Left ventricle myocardium inferior (tissue), 1 donor: ENCODE measurements at regions not wholly inside any gene's neighbourhood (a gene's known extent, or its start where the extent isn't known, plus 50 kb on each side); places are given as distances from the start of the nearest gene placed in this dataset.

Experiments used
- DNase-seq: peaks from one replicate; pipeline ENCODE4 v3.0.0-alpha.2; 2020
- H3K27ac ChIP-seq: fragments of 200-600 bp; replicated peaks from 2 replicates; pipeline ENCODE4 v1.8.0; 2021
- H3K27me3 ChIP-seq: fragments of 200-600 bp; 2 replicates; pipeline ENCODE4 v1.8.0; 2021; ENCODE audit warnings: low read depth
- H3K36me3 ChIP-seq: fragments of 200-600 bp; 2 replicates; pipeline ENCODE4 v1.8.0; 2021
- H3K4me1 ChIP-seq: fragments of 200-600 bp; 2 replicates; pipeline ENCODE4 v1.8.0; 2021
- H3K4me3 ChIP-seq: fragments of 200-600 bp; 2 replicates; pipeline ENCODE4 v1.8.0; 2021; ENCODE audit warnings: mild to moderate bottlenecking, moderate library complexity
- H3K9me3 ChIP-seq: fragments of 200-600 bp; replicated peaks from 2 replicates; pipeline ENCODE4 v1.8.0; 2021
- intact Hi-C: fragments of 100-400 bp; cut with micrococcal nuclease; formaldehyde crosslinking; loops from one replicate; pipeline ENCODE4 v1.11.0; 2022
- TF ChIP-seq, protein P1 (sequence below): fragments of 200-600 bp; IDR thresholded peaks from 2 replicates; pipeline ENCODE4 v1.8.0; 2021; ENCODE audit warnings: antibody characterized with exemption, mild to moderate bottlenecking, borderline replicate concordance
- donor health status: DM: no; HTN: yes; CAD: no; lungs with severe emphysema.

- Histone ChIP-seq H3K27me3 (no peaks in the 10 kb centered on the region), H3K4me3 (no peak overlapping the region), H3K9me3 (no peaks in the 10 kb centered on the region), H3K4me1 (no peaks in the 10 kb centered on the region), H3K27ac (no peak overlapping the region), H3K36me3 (no peaks in the 10 kb centered on the region)
- TF ChIP-seq, protein P1, sequence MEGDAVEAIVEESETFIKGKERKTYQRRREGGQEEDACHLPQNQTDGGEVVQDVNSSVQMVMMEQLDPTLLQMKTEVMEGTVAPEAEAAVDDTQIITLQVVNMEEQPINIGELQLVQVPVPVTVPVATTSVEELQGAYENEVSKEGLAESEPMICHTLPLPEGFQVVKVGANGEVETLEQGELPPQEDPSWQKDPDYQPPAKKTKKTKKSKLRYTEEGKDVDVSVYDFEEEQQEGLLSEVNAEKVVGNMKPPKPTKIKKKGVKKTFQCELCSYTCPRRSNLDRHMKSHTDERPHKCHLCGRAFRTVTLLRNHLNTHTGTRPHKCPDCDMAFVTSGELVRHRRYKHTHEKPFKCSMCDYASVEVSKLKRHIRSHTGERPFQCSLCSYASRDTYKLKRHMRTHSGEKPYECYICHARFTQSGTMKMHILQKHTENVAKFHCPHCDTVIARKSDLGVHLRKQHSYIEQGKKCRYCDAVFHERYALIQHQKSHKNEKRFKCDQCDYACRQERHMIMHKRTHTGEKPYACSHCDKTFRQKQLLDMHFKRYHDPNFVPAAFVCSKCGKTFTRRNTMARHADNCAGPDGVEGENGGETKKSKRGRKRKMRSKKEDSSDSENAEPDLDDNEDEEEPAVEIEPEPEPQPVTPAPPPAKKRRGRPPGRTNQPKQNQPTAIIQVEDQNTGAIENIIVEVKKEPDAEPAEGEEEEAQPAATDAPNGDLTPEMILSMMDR: no peak
- intact Hi-C loops: no loop called here
- no peak for DNase-seq
Observed at GRCh38 chrX:51824061-51824460, 69.4 kb upstream of the MAGED1 start.

GRCh38 chrX:51825436-51825835, 68.0 kb upstream of the MAGED1 start:
- intact Hi-C loops: no loop called here
- no peak overlapping the region for H3K27ac ChIP-seq
- no peak overlapping the region for H3K4me3 ChIP-seq
- H3K27me3 ChIP-seq: no peaks in the 10 kb centered on the region
- H3K9me3 ChIP-seq: no peaks in the 10 kb centered on the region
- no peaks in the 10 kb centered on the region for H3K36me3 ChIP-seq
- DNase-seq: no peak
- TF ChIP-seq, protein P1: no peak
- no peaks in the 10 kb centered on the region for H3K4me1 ChIP-seq

DNA sequence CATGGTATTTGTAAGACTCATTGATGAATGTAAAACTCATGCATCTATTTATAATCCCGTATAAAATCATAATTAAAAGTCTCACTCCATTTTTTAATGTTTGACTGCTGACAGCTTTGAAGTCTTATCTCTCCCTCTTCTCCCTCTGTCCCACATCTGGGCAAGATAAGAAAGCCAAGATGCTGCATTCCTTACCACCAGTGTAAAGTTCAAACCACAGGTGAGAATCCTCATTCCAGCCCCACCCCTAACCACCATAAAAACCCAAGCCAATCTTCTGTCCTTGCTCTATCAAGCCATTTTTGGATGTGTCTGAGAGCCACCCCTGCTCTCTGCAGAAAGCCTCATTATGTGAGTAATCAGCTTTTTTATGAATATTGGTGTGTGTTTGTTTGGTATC, 59.3 kb upstream of the MAGED1 start:
- intact Hi-C loops: no loop called here
- Histone ChIP-seq H3K36me3 (no peaks in the 10 kb centered on the region), H3K9me3 (no peaks in the 10 kb centered on the region), H3K4me1 (peaks cover 14% of the 10 kb centered on the region), H3K27me3 (no peaks in the 10 kb centered on the region), H3K4me3 (no peak overlapping the region), H3K27ac (no peak overlapping the region)
- DNase-seq: no peak
- TF ChIP-seq, protein P1: no peak

DNA sequence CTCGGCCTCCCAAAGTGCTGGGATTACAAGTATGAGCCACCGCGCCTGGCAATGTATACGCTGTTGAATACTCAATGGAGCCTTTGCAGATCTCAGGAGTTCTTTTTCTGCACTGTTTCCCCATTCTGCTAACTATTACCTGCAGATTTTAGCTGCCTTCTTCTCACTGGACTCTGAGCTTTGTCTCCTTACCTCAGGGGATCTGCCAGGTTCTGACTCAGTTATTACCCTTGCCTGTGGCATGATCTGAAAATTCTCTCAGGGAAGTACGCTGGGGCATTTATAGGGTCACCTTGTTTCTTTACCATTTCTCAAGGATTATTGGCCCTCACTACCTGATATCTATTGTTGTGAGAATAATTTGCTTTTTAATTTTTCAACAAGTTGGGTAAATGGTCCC, 56.6 kb upstream of the MAGED1 start:
- Histone ChIP-seq H3K27me3 (no peaks in the 10 kb centered on the region), H3K36me3 (no peaks in the 10 kb centered on the region), H3K9me3 (no peaks in the 10 kb centered on the region), H3K4me3 (no peak overlapping the region), H3K27ac (no peak overlapping the region), H3K4me1 (peaks cover 14% of the 10 kb centered on the region)
- TF ChIP-seq, protein P1: no peak
- intact Hi-C loops: no loop called here
- DNase-seq: no peak

DNA sequence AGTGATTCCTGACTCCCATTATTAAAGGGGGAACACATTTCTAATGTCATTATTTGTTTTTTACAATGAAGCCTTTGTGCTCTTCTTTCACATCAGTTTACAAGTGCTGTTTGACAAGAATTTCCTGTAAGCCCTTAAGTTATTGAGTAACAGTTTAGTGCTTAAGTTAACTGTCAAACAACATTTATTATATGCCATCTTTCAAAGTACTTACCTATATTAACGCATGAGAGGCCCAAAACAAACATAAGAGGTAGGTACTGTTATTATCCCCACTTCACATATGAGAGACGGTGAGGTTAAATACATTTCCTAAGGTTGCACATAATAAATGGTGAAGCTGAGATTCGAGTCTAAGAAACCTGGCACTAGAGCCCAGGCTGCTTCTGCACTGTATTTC, 56.0 kb upstream of the MAGED1 start:
- TF ChIP-seq, protein P1: no peak
- no peak for DNase-seq
- intact Hi-C loops: no loop called here
- no peaks in the 10 kb centered on the region for H3K36me3 ChIP-seq
- no peak overlapping the region for H3K4me3 ChIP-seq
- H3K27ac ChIP-seq: peak overlapping the region; percentile 3
- no peaks in the 10 kb centered on the region for H3K9me3 ChIP-seq
- H3K27me3 ChIP-seq: no peaks in the 10 kb centered on the region
- H3K4me1 ChIP-seq: peaks cover 14% of the 10 kb centered on the region

DNA sequence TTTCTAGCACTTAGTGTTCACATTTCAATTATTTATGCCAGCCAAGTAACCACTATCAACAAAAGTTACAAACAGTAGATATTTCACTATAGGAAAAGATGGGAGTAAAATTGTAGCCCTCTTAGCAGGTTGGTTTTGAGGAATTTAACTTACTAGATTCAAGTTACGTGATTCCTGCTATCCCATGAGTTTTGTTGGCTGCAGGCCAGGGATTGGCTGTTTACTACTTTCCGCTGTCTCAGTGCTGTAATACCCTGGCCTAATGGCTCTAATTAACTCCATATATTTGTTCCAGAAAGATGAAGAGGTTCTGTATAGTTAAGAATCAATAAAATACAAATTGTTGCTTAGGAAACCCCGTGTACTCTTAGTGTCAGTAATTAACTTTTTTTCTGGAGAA, 55.5 kb upstream of the MAGED1 start:
- TF ChIP-seq, protein P1: no peak
- Histone ChIP-seq H3K36me3 (no peaks in the 10 kb centered on the region), H3K27me3 (no peaks in the 10 kb centered on the region), H3K4me3 (no peak overlapping the region), H3K9me3 (no peaks in the 10 kb centered on the region), H3K27ac (peak overlapping the region; percentile 3), H3K4me1 (peaks cover 14% of the 10 kb centered on the region)
- intact Hi-C loops: no loop called here
- peak; percentile 48 for DNase-seq
